PC-3 (cell line): ENCODE measurements at regions not wholly inside any gene's neighbourhood (a gene's known extent, or its start where the extent isn't known, plus 50 kb on each side); places are given as distances from the start of the nearest gene placed in this dataset.

Experiments
- CTCF ChIP-seq: fragments of 300-600 bp; sonication (generic); conservative IDR thresholded peaks from 2 replicates; pipeline ENCODE4 v1.5.1; 2017; ENCODE audit warnings: antibody characterized with exemption, low read depth, mild to moderate bottlenecking, low read length
- EZH2 ChIP-seq: fragments of 300-600 bp; sonication (generic); IDR thresholded peaks from one replicate; pipeline ENCODE4 v1.6.1; 2017; ENCODE audit warnings: antibody characterized with exemption, mild to moderate bottlenecking, low read length; ENCODE audit not compliant: unreplicated experiment
- EZH2phosphoT487 ChIP-seq: fragments of 300-600 bp; sonication (generic); IDR thresholded peaks from 2 replicates; pipeline ENCODE4 v1.6.1; 2018; ENCODE audit warnings: mild to moderate bottlenecking, antibody characterized with exemption, low read length, borderline replicate concordance

- TF ChIP-seq CTCF (no peak), EZH2 (no peak), EZH2phosphoT487 (no peak)
Observed at GRCh38 chr12:23236066-23236780, 611.3 kb downstream of the ETNK1 start.
